B cell (primary cell): ENCODE measurements at regions not wholly inside any gene's neighbourhood (a gene's known extent, or its start where the extent isn't known, plus 50 kb on each side); places are given as distances from the start of the nearest gene placed in this dataset.

Experiments used
- ATAC-seq: fragments of 200-7000 bp; cut with Tn5 transposase; one replicate; pipeline ENCODE4 v1.10.0; 2021; ENCODE audit warnings: low read depth, mild to moderate bottlenecking, moderate number of reproducible peaks, moderate library complexity
- CTCF ChIA-PET: fragments of 350-600 bp; sonication (Branson Sonifier 250); formaldehyde crosslinking; loops from one replicate; lab custom pipeline; 2021; ENCODE audit warnings: antibody characterized with exemption, inconsistent platforms; lab: Charles Lee
- POLR2A ChIA-PET: fragments of 350-600 bp; sonication (Branson Sonifier 250); formaldehyde crosslinking; loops from one replicate; lab custom pipeline; 2021; ENCODE audit warnings: antibody characterized with exemption; lab: Charles Lee
- DNase-seq: peaks from one replicate; pipeline ENCODE4 v3.0.0; 2013
- H2AFZ ChIP-seq: 2 replicates; pipeline ENCODE4 v1.6.1; 2012; ENCODE audit warnings: mild to moderate bottlenecking, low read depth, low read length; ENCODE audit not compliant: insufficient read depth, poor library complexity, severe bottlenecking
- H3K27ac ChIP-seq, 2 donors: 1 replicate in 1 of 2; 2 replicates in 1 of 2; pipeline ENCODE4 v1.5.1; 2012 to 2013; ENCODE audit warnings: low read length in 2 of 2, mild to moderate bottlenecking in 2 of 2, moderate library complexity in 1 of 2
- H3K27me3 ChIP-seq, 4 experiments: fragments of 200-600 bp in 1 of 4; sonication (generic) in 1 of 4; replicated peaks in 1 of 4; 1 replicate in 2 of 4; 2 replicates in 2 of 4; pipeline versions ENCODE4 v1.6.1 to v1.7.0; 2013 to 2016; ENCODE audit warnings: low read length in 3 of 4, mild to moderate bottlenecking in 2 of 4, mixed read lengths in 1 of 4, moderate library complexity in 1 of 4; ENCODE audit not compliant: insufficient read depth in 4 of 4, control insufficient read depth in 3 of 4; ENCODE audit errors: control extremely low read depth in 1 of 4
- H3K36me3 ChIP-seq, 2 experiments: replicated peaks in 1 of 2; 1 replicate in 1 of 2; 2 replicates in 1 of 2; pipeline versions ENCODE4 v1.6.1 to v1.7.1; 2013; ENCODE audit warnings: low read length in 1 of 2; ENCODE audit not compliant: insufficient read depth in 2 of 2, control insufficient read depth in 1 of 2; ENCODE audit errors: control extremely low read depth in 1 of 2, extremely low read depth in 1 of 2
- H3K4me1 ChIP-seq, 2 donors: fragments of 200-600 bp in 1 of 2; sonication (generic) in 1 of 2; 1 replicate in 1 of 2; 2 replicates in 1 of 2; pipeline versions ENCODE4 v1.5.1 to v1.6.1; 2013 to 2017; ENCODE audit warnings: low read length in 2 of 2; ENCODE audit not compliant: control insufficient read depth in 2 of 2, insufficient read depth in 2 of 2
- H3K4me2 ChIP-seq: replicated peaks from 2 replicates; pipeline ENCODE3; 2012; ENCODE audit warnings: mild to moderate bottlenecking, low read depth, low read length; ENCODE audit not compliant: poor library complexity, severe bottlenecking
- H3K4me3 ChIP-seq, 5 experiments: fragments of 200-600 bp in 1 of 5; sonication (generic) in 1 of 5; 1 replicate in 3 of 5; 2 replicates in 2 of 5; pipeline versions ENCODE4 v1.5.1 to v1.7.0; 2011 to 2016; ENCODE audit warnings: low read length in 4 of 5, mild to moderate bottlenecking in 4 of 5, low read depth in 2 of 5, control low read depth in 1 of 5, moderate library complexity in 1 of 5; ENCODE audit not compliant: insufficient read depth in 1 of 5; ENCODE audit errors: control extremely low read depth in 1 of 5, extremely low read depth in 1 of 5
- H3K79me2 ChIP-seq: fragments of 200-600 bp; sonication (generic); one replicate; pipeline ENCODE4 v1.6.0; 2016; ENCODE audit warnings: low read length; ENCODE audit not compliant: control insufficient read depth, insufficient read depth
- H3K9ac ChIP-seq: fragments of 200-600 bp; sonication (generic); 2 replicates; pipeline ENCODE4 v1.6.1; 2017; ENCODE audit warnings: mild to moderate bottlenecking, low read length, moderate library complexity
- H3K9me3 ChIP-seq, 3 donors: one replicate each; pipeline versions ENCODE4 v1.6.1 to v1.7.1; 2013; ENCODE audit warnings: low read length in 2 of 3; ENCODE audit not compliant: control insufficient read depth in 2 of 3, insufficient read depth in 1 of 3; ENCODE audit errors: control extremely low read depth in 1 of 3
- H4K20me1 ChIP-seq: 2 replicates; pipeline ENCODE4 v1.6.0; 2012; ENCODE audit warnings: mild to moderate bottlenecking, low read length; ENCODE audit not compliant: insufficient read depth, control insufficient read depth, poor library complexity, severe bottlenecking
- H3K27ac Mint-ChIP-seq: one replicate; pipeline ENCODE4 v1.8.0; 2021; ENCODE audit warnings: mixed read lengths
- H3K27me3 Mint-ChIP-seq: one replicate; pipeline ENCODE4 v1.8.0; 2021; ENCODE audit warnings: mixed read lengths
- H3K4me1 Mint-ChIP-seq: one replicate; pipeline ENCODE4 v1.8.0; 2021; ENCODE audit warnings: mixed read lengths
- H3K4me3 Mint-ChIP-seq: one replicate; pipeline ENCODE4 v1.8.0; 2021; ENCODE audit warnings: mixed read lengths
- H3K9me3 Mint-ChIP-seq: one replicate; pipeline ENCODE4 v1.8.0; 2022; ENCODE audit warnings: mixed read lengths; ENCODE audit not compliant: insufficient read depth
- EZH2 ChIP-seq: IDR thresholded peaks from 2 replicates; pipeline ENCODE4 v1.6.1; 2012; ENCODE audit warnings: borderline replicate concordance, low read depth, mild to moderate bottlenecking, moderate library complexity, low read length; ENCODE audit not compliant: insufficient read depth, poor library complexity, severe bottlenecking
- whole genome bisulfite sequencing: methylation state at CpG from one replicate; pipeline ENCODE4 v1.1.5; 2013; ENCODE audit warnings: missing lambda C conversion rate; ENCODE audit not compliant: insufficient coverage; 5-methylcytosine and 5-hydroxymethylcytosine counted together
- intact Hi-C: fragments of 100-400 bp; cut with micrococcal nuclease; formaldehyde crosslinking; loops from one replicate; pipeline ENCODE4 v1.10.0; 2022
- TF ChIP-seq, protein P1 (sequence below): fragments of 200-600 bp; IDR thresholded peaks from one replicate; pipeline ENCODE4 v1.8.0; 2022; ENCODE audit warnings: antibody characterized with exemption, mild to moderate bottlenecking

DNA sequence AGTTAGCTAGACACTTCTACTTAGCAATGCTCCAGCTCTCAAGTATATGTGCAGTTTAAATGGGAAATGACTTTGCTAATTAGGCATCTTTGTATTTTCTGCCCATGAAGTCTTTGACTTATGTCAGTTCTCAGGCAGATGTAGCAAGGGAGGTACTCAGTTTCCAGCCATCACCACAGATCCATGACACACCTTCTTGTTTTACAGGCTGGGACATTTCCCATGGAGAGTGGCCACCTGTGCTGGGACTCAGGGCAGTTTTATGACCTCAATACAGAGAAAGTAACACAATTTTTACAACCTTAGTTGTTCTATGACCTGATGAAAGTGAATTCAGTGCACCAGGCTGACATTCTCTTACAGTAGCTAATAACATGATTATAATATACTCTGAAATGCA is 280.7 kb upstream of the GK2 start:
- Histone ChIP-seq H3K79me2 (no peaks in the 10 kb centered on the region), H4K20me1 (no peaks in the 10 kb centered on the region), H3K9me3 (no peaks in the 10 kb centered on the region), H3K4me1 (no peaks in the 10 kb centered on the region), H3K36me3 (no peaks in the 10 kb centered on the region), H3K4me2 (no peak overlapping the region), H3K9ac (no peak overlapping the region), H3K27ac (no peak overlapping the region), H3K4me3 (no peak overlapping the region), H3K27me3 (no peaks in the 10 kb centered on the region), H2AFZ (no peak overlapping the region)
- CTCF ChIA-PET = no interaction called here
- H3K9me3 Mint-ChIP-seq = peaks cover 1% of the 10 kb centered on the region
- peaks cover 5% of the 10 kb centered on the region for H3K4me1 Mint-ChIP-seq
- H3K27me3 Mint-ChIP-seq = peaks cover 9% of the 10 kb centered on the region
- TF ChIP-seq, protein P1, sequence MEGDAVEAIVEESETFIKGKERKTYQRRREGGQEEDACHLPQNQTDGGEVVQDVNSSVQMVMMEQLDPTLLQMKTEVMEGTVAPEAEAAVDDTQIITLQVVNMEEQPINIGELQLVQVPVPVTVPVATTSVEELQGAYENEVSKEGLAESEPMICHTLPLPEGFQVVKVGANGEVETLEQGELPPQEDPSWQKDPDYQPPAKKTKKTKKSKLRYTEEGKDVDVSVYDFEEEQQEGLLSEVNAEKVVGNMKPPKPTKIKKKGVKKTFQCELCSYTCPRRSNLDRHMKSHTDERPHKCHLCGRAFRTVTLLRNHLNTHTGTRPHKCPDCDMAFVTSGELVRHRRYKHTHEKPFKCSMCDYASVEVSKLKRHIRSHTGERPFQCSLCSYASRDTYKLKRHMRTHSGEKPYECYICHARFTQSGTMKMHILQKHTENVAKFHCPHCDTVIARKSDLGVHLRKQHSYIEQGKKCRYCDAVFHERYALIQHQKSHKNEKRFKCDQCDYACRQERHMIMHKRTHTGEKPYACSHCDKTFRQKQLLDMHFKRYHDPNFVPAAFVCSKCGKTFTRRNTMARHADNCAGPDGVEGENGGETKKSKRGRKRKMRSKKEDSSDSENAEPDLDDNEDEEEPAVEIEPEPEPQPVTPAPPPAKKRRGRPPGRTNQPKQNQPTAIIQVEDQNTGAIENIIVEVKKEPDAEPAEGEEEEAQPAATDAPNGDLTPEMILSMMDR = no peak
- H3K27ac Mint-ChIP-seq = no peak overlapping the region
- ATAC-seq (no peak), DNase-seq (no peak)
- intact Hi-C loops = no loop called here
- POLR2A ChIA-PET = no interaction called here
- no peak overlapping the region for H3K4me3 Mint-ChIP-seq

DNA sequence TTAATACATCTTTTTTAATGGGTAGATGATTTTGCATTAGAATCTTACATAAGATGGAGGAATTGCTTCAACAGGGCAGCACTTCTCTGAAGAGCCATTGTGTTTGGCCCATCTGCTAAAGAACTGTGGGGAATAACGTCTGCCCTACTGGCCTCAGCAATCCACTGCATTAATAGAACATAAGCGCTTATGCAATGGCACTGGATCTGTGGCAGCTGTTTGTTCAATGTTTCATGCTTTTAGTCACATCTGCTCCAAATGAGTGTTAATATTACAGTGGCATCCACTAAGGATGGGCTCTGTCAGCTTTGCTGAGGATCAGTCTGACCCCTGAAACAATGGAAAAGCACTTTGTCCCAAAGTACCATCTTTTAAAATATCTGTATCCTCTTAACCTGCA is 279.0 kb upstream of the GK2 start:
- Mint-ChIP-seq H3K27ac (no peak overlapping the region), H3K27me3 (peaks cover 7% of the 10 kb centered on the region), H3K9me3 (no peaks in the 10 kb centered on the region), H3K4me3 (no peak overlapping the region), H3K4me1 (peaks cover 5% of the 10 kb centered on the region)
- Histone ChIP-seq H3K4me2 (no peak overlapping the region), H3K4me1 (no peaks in the 10 kb centered on the region), H4K20me1 (no peaks in the 10 kb centered on the region), H3K36me3 (no peaks in the 10 kb centered on the region), H3K9me3 (no peaks in the 10 kb centered on the region), H2AFZ (no peak overlapping the region), H3K27ac (no peak overlapping the region), H3K27me3 (no peaks in the 10 kb centered on the region), H3K9ac (no peak overlapping the region), H3K79me2 (no peaks in the 10 kb centered on the region), H3K4me3 (no peak overlapping the region)
- ATAC-seq (no peak), DNase-seq (no peak)
- CTCF ChIA-PET = no interaction called here
- POLR2A ChIA-PET = no interaction called here
- intact Hi-C loops = no loop called here
- TF ChIP-seq, protein P1 = no peak
- TF ChIP-seq EZH2 = no peak
- WGBS = 100% methylated on average over 1 of the region's 2 CpGs
